Neural progenitor cell (in vitro differentiated cells): ENCODE measurements at regions not wholly inside any gene's neighbourhood (a gene's known extent, or its start where the extent isn't known, plus 50 kb on each side); places are given as distances from the start of the nearest gene placed in this dataset.

Source experiments
- DNase-seq: peaks from one replicate; pipeline ENCODE4 v3.0.0-alpha.2; 2016; ENCODE audit warnings: low spot score
- H2AFZ ChIP-seq: fragments of 200-600 bp; sonication (generic); replicated peaks from 2 replicates; pipeline ENCODE4 v1.6.1; 2016; ENCODE audit warnings: antibody characterized with exemption
- H3F3A ChIP-seq: fragments of 200-600 bp; sonication (generic); 2 replicates; pipeline ENCODE4 v1.6.1; 2016; ENCODE audit warnings: antibody characterized with exemption, low read depth
- H3K27ac ChIP-seq: fragments of 200-600 bp; sonication (generic); 2 replicates; pipeline ENCODE4 v1.5.1; 2016; ENCODE audit warnings: mild to moderate bottlenecking
- H3K27me3 ChIP-seq: fragments of 200-600 bp; sonication (generic); 2 replicates; pipeline ENCODE4 v1.6.1; 2016; ENCODE audit warnings: mild to moderate bottlenecking, moderate library complexity
- H3K36me3 ChIP-seq: fragments of 200-600 bp; sonication (generic); 2 replicates; pipeline ENCODE4 v1.5.1; 2016
- H3K4me1 ChIP-seq: fragments of 200-600 bp; sonication (generic); 2 replicates; pipeline ENCODE4 v1.6.1; 2016; ENCODE audit warnings: mixed run types
- H3K4me2 ChIP-seq: fragments of 200-600 bp; sonication (generic); 2 replicates; pipeline ENCODE4 v1.6.1; 2016
- H3K4me3 ChIP-seq: fragments of 200-600 bp; sonication (generic); 2 replicates; pipeline ENCODE4 v1.5.1; 2016
- H3K79me2 ChIP-seq: fragments of 200-600 bp; sonication (generic); 2 replicates; pipeline ENCODE4 v1.6.1; 2016; ENCODE audit warnings: low read depth
- H3K9ac ChIP-seq: fragments of 200-600 bp; sonication (generic); 2 replicates; pipeline ENCODE4 v1.6.1; 2016
- H3K9me3 ChIP-seq: fragments of 200-600 bp; sonication (generic); 2 replicates; pipeline ENCODE4 v1.5.1; 2016; ENCODE audit warnings: low read depth
- H4K20me1 ChIP-seq: fragments of 200-600 bp; sonication (generic); 2 replicates; pipeline ENCODE4 v1.6.1; 2016; ENCODE audit warnings: low read depth
- H3K27ac Mint-ChIP-seq: 3 replicates; pipeline ENCODE4 v1.8.0; 2021; ENCODE audit warnings: mixed read lengths
- H3K27me3 Mint-ChIP-seq: 2 replicates; pipeline ENCODE4 v1.8.0; 2022; ENCODE audit warnings: low read depth, mild to moderate bottlenecking, inconsistent platforms, moderate library complexity, mixed read lengths; ENCODE audit not compliant: insufficient read depth
- H3K36me3 Mint-ChIP-seq: 3 replicates; pipeline ENCODE4 v1.8.0; 2021; ENCODE audit warnings: mixed read lengths
- H3K4me1 Mint-ChIP-seq: 3 replicates; pipeline ENCODE4 v1.8.0; 2021; ENCODE audit warnings: mixed read lengths
- H3K4me3 Mint-ChIP-seq: 3 replicates; pipeline ENCODE4 v1.8.0; 2021; ENCODE audit warnings: mild to moderate bottlenecking, moderate library complexity, mixed read lengths
- H3K9me3 Mint-ChIP-seq: 3 replicates; pipeline ENCODE4 v1.8.0; 2020; ENCODE audit warnings: mixed read lengths
- EZH2 ChIP-seq: fragments of 200-600 bp; sonication (generic); IDR thresholded peaks from 2 replicates; pipeline ENCODE4 v1.6.1; 2017; ENCODE audit warnings: antibody characterized with exemption, mild to moderate bottlenecking, moderate library complexity
- EZH2phosphoT487 ChIP-seq: fragments of 200-600 bp; sonication (generic); IDR thresholded peaks from 2 replicates; pipeline ENCODE4 v1.6.1; 2017; ENCODE audit warnings: antibody characterized with exemption
- TF ChIP-seq, protein P1 (sequence below): fragments of 200-600 bp; sonication (generic); IDR thresholded peaks from 2 replicates; pipeline ENCODE4 v1.5.1; 2017; ENCODE audit warnings: antibody characterized with exemption, mild to moderate bottlenecking

DNA sequence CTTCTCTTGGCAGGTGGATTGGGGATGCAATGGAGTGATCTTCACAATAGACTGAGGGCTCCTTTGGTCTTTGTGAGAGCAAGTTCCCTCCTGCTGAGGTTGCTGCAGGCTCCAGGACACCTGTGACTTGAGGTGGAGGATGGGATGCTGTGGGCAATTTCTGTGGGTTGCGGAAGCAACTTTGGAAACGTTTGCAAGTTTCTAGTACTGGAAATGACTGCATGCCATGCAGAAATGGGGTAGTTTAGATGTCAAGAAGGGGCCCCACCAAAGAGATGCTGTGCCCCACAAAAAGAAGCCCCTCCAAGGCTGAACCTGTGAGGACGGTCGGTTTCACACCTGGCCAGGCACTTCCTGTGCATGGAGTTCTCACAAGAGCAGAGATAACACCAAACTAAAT lies 80.4 kb upstream of the XCR1 start:
- no peak for DNase-seq
- H3K4me3 Mint-ChIP-seq, result no peak overlapping the region
- no peak overlapping the region for H3K9ac ChIP-seq
- no peaks in the 10 kb centered on the region for H4K20me1 ChIP-seq
- TF ChIP-seq EZH2phosphoT487 (no peak), EZH2 (no peak)
- TF ChIP-seq, protein P1, sequence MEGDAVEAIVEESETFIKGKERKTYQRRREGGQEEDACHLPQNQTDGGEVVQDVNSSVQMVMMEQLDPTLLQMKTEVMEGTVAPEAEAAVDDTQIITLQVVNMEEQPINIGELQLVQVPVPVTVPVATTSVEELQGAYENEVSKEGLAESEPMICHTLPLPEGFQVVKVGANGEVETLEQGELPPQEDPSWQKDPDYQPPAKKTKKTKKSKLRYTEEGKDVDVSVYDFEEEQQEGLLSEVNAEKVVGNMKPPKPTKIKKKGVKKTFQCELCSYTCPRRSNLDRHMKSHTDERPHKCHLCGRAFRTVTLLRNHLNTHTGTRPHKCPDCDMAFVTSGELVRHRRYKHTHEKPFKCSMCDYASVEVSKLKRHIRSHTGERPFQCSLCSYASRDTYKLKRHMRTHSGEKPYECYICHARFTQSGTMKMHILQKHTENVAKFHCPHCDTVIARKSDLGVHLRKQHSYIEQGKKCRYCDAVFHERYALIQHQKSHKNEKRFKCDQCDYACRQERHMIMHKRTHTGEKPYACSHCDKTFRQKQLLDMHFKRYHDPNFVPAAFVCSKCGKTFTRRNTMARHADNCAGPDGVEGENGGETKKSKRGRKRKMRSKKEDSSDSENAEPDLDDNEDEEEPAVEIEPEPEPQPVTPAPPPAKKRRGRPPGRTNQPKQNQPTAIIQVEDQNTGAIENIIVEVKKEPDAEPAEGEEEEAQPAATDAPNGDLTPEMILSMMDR, result no peak
- H3K9me3 ChIP-seq, result no peaks in the 10 kb centered on the region
- no peaks in the 10 kb centered on the region for H3K36me3 ChIP-seq
- no peak overlapping the region for H3K4me2 ChIP-seq
- H3K79me2 ChIP-seq, result no peaks in the 10 kb centered on the region
- H3K9me3 Mint-ChIP-seq, result no peaks in the 10 kb centered on the region
- H3K27me3 Mint-ChIP-seq, result peaks cover 3% of the 10 kb centered on the region
- no peak overlapping the region for H3K4me3 ChIP-seq
- no peak overlapping the region for H2AFZ ChIP-seq
- no peaks in the 10 kb centered on the region for H3K36me3 Mint-ChIP-seq
- no peak overlapping the region for H3K27ac Mint-ChIP-seq
- no peaks in the 10 kb centered on the region for H3F3A ChIP-seq
- no peak overlapping the region for H3K27ac ChIP-seq
- no peaks in the 10 kb centered on the region for H3K27me3 ChIP-seq
- H3K4me1 Mint-ChIP-seq, result no peaks in the 10 kb centered on the region
- H3K4me1 ChIP-seq, result peaks cover 7% of the 10 kb centered on the region

DNA sequence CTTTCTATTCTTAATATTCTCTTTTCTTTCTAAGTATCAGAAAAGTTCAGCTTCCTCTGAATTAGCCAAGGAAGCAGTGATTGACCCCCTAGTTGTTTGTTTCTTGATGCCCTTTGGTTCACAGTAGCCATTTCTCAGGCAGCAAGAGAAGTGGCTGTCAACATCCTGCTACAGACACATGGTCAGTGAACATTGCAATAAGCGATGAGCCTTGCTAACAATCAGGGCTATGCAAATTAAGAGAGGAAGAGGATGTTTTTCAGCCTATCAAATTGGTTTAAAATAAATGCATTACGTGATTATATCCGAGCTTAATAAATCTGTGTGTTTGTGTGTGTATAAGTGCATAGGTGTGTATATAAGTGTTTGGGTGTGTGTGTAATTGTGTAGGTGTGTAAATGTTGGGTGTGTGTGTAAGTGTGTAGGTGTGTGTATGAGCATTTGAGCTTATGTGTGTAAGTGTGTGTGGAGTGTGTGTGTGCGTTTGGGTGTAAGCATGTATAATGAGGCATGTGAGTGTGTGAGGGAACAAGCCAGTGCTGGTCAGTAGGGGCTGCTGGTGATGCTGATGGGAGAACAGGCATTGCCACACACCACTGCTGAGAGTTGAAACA lies 78.1 kb upstream of the XCR1 start:
- no peak for TF ChIP-seq EZH2
- TF ChIP-seq, protein P1, result no peak
- TF ChIP-seq EZH2phosphoT487, result no peak
- Histone ChIP-seq H3K79me2 (no peaks in the 10 kb centered on the region), H3K9me3 (no peaks in the 10 kb centered on the region), H3K27me3 (no peaks in the 10 kb centered on the region), H4K20me1 (no peaks in the 10 kb centered on the region), H3K4me1 (peaks cover 7% of the 10 kb centered on the region), H2AFZ (peak overlapping the region; percentile 66), H3K4me2 (no peak overlapping the region), H3K4me3 (no peak overlapping the region), H3K27ac (no peak overlapping the region), H3K9ac (no peak overlapping the region), H3K36me3 (no peaks in the 10 kb centered on the region), H3F3A (no peaks in the 10 kb centered on the region)
- peaks cover 5% of the 10 kb centered on the region for H3K27me3 Mint-ChIP-seq
- H3K4me3 Mint-ChIP-seq, result no peak overlapping the region
- H3K36me3 Mint-ChIP-seq, result no peaks in the 10 kb centered on the region
- H3K9me3 Mint-ChIP-seq, result no peaks in the 10 kb centered on the region
- DNase-seq, result no peak
- no peaks in the 10 kb centered on the region for H3K4me1 Mint-ChIP-seq
- no peak overlapping the region for H3K27ac Mint-ChIP-seq

DNA sequence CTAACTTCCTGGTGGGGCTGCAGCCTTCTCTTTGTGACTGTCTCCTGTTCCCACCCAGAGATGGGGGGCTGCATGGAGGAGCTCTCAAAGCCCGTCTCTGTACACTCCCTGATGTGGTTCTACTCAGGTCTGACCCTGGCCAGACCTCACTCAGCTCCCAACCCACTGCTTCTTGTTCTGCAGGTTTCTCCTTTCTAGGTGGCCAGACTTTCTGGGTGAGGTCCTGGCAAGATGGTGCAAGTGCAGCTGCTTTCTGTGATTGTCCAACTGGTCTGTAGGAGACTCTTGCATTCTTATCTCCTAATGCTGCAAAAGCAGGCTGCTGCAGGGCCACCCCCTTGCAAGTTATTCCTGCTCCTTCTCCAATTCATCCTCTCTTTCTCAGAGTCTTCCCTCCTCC lies 77.4 kb upstream of the XCR1 start:
- no peaks in the 10 kb centered on the region for H3K36me3 Mint-ChIP-seq
- Histone ChIP-seq H3K4me1 (peaks cover 7% of the 10 kb centered on the region), H3K36me3 (no peaks in the 10 kb centered on the region), H4K20me1 (no peaks in the 10 kb centered on the region), H3K27me3 (no peaks in the 10 kb centered on the region), H3K9me3 (no peaks in the 10 kb centered on the region), H3K9ac (no peak overlapping the region), H3K4me3 (no peak overlapping the region), H3K27ac (no peak overlapping the region), H2AFZ (peak overlapping the region; percentile 66), H3F3A (no peaks in the 10 kb centered on the region), H3K4me2 (no peak overlapping the region), H3K79me2 (no peaks in the 10 kb centered on the region)
- H3K4me3 Mint-ChIP-seq, result no peak overlapping the region
- no peaks in the 10 kb centered on the region for H3K9me3 Mint-ChIP-seq
- peaks cover 5% of the 10 kb centered on the region for H3K27me3 Mint-ChIP-seq
- no peak for DNase-seq
- TF ChIP-seq EZH2phosphoT487 (no peak), EZH2 (no peak)
- TF ChIP-seq, protein P1, result no peak
- H3K4me1 Mint-ChIP-seq, result no peaks in the 10 kb centered on the region
- H3K27ac Mint-ChIP-seq, result no peak overlapping the region
